Right renal cortex interstitium (tissue), 3 donors: ENCODE measurements at regions not wholly inside any gene's neighbourhood (a gene's known extent, or its start where the extent isn't known, plus 50 kb on each side); places are given as distances from the start of the nearest gene placed in this dataset.

Experiments used
- DNase-seq, 3 donors: peaks; one replicate each; pipeline ENCODE4 v3.0.0-alpha.2; 2013; ENCODE audit warnings: low read depth in 3 of 3, low spot score in 2 of 3

- no peak for DNase-seq
Measured at GRCh38 chr20:11117808-11118528, 444.2 kb upstream of the JAG1 start.

DNA sequence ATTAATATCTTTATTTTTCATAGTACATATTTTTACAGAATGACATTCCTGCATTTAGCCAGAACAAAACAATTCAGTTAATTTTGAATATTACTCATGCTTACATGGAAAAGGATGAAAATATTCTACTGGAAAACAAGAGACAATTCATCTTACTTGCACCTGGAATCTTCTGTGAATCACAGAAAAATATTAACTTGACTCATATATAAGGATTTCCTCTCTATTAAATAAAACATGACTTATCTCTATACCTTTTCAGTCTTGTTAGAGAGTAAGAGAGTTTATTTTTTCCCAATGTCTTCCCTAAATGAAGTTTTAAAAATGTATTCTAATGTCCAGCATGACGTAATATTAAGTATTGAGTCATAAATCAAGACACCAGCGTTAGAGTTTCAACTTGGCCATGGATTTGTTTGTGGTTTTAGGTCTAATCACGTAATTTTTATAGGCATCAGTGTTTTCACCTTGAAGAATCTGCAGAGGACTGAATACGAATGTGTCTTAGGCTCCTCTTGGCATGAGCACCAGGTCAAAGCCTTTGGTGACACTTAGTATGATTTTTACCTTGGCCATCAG lies 445.1 kb upstream of the JAG1 start:
- DNase-seq: no peak

DNA sequence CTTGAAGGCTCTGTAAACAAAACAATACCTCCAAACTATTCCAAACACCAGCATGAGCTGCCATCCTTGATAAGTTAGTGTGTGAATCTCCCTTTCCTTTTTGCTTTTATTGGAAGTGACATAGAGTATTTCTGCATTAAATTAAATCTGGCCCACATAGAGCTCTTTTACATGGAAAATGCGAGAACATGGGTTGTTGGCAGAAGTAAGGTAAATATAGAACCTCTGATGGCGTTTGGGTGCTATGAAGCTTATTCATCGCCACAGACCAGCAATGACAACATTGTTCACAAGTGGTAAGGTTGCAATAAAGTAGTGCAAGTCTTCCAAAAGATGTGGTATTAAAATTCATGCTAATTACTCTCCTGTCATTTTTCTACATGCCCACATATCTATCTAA lies 445.8 kb upstream of the JAG1 start:
- DNase-seq: no peak

- no peak for DNase-seq
Measured at GRCh38 chr20:11120431-11120830, 446.6 kb upstream of the JAG1 start.

DNA sequence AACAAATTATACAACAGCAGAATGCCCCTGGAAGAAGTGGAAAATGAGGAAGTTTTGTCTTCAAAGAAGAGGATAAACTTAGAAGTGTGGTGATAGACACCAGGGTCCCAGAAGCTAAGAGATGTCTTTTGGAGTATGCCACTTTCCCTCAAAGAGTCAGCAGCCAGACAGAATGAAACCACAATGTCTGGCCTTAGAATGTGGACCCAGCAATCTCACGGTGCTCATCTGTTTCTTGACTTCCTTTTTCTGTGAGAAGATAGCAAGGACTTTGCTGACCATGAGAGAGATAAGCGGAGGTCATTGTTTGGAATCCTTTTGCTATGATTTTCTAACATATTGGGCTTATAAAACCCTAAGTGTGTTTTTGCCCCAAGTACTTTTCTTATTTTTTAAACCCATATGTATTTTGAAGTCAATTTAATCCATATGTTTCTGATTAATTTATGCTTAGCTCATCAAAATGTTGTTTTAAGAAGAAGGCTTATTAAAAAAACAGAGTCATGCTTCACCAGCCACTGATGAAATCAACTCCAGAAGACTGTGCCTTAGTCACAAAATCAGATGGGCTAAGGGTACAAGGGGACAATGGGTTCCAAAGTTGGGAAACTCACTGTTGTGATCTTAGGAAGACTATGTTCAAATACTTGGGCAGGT lies 451.2 kb upstream of the JAG1 start:
- DNase-seq: no peak

DNA sequence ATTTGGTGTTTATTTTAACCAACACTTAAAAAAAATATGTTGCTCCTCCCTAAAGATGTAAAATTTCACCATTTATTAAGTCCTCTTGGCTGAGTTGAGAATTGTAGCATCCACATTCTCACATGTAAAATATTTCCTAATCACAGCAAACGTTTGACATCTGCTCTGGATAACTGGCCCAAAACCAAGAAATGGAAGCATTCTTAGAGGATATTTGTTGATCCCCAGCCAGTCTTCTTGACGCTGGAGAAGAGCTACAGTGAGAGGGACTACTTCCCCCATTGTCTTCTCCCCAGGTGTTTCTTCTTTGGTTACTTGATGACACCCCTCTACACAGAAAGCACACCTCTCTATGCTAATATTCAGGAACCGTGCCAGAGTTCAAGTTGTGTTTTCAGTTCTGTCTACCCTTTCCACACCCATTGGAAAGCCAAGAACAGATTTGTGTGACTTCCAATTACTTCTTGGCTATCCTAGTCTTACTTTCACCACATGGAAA lies 454.5 kb upstream of the JAG1 start:
- no peak for DNase-seq

- no peak for DNase-seq
Measured at GRCh38 chr20:11128721-11129120, 454.9 kb upstream of the JAG1 start.

GRCh38 chr20:11130554-11131166 lies 456.9 kb upstream of the JAG1 start:
- no peak for DNase-seq

DNA sequence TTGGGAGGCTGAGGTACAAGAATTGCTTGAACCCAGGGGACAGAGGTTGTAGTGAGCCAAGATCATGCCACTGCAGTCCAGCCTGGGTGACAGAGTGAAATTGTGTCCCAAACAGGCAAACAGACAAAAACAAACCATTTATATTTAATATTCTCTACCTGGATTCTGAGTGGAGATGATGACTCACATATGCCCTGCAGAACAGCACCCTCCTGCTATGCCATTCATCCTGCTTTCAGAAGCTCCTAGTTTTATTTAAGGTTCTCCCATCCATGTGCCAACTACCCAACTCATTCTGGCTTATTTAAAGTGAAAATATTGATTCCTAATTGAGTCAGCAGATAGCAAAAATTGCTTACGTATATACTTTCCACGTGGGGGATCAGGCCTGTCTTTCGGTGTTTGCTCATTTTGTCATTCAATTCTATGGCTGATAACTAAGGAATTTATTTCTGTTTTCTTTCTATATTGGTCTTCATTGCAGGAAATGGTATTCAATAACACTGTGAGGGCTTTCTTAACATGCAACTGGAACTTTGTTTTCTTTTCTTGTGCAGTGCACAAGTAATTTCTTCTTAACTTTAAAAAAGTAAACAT lies 459.1 kb upstream of the JAG1 start:
- DNase-seq: no peak

- DNase-seq: no peak
Measured at GRCh38 chr20:11136691-11137090, 462.9 kb upstream of the JAG1 start.

GRCh38 chr20:11137688-11138087 lies 463.9 kb upstream of the JAG1 start:
- no peak for DNase-seq

DNA sequence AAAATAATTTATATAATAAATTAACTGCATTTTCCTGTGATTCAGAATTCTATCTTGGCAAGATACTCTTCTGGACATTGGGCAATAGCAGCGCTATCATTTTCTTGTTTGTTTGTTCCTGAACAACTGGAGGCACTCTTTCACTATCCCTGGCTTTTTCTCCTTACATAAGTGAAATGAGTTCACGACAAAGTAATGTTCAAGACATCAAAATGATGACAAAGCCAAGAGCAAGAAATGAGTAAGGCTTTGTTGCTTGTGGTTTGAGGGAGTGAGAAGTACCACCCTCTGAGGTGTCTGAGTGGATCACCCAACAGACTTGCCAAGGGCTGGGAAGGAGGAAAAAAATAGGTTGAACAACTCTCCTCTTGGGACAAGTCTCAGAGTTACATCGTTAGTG lies 466.6 kb upstream of the JAG1 start:
- no peak for DNase-seq

GRCh38 chr20:11143481-11143880 lies 469.7 kb upstream of the JAG1 start:
- DNase-seq: no peak

DNA sequence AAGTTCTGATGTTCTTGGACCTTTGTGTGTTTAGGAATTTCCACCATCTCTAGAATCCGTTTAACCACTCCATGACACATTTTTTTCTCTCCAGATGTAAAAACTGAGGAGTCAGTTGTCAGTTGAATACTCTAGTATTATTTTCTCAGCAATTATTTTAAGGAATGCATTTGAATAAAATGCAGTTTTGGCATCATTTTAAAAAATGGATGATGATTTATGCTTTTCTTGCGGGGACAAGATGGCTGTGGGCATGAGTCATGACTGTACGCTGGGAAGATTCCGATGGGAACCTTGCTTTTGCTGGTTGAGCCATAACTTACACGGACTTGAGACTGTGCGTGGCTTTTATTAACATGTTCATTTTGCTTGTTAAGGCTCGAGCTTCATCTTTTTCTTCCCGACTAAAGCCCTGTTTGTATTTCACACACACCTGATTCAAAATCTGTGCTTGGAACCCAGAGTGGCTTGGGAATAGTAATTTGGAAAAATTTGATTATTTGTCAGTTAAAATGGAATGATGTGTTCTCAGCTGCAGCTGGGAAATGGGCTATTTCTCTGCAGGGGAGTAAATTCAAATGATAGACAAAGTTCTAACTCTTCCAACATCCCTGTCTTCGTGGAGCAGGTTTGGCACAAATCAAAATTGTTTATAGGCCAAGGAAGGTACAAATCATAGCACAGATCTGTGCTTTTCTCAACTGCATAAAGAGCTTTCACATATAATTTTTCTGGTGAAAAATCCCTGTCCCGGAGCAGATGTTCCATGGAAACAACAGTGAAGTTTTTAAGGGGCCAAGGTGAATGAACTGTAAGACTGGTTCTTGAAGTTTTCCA lies 470.5 kb upstream of the JAG1 start:
- no peak for DNase-seq

GRCh38 chr20:11145616-11146015 lies 471.8 kb upstream of the JAG1 start:
- no peak for DNase-seq

GRCh38 chr20:11153819-11154218 lies 480.0 kb upstream of the JAG1 start:
- no peak for DNase-seq

GRCh38 chr20:11155156-11155756 lies 481.5 kb upstream of the JAG1 start:
- no peak for DNase-seq

GRCh38 chr20:11156922-11157321 lies 483.1 kb upstream of the JAG1 start:
- DNase-seq: no peak

- DNase-seq: no peak
Measured at GRCh38 chr20:11158146-11158545, 484.3 kb upstream of the JAG1 start.

DNA sequence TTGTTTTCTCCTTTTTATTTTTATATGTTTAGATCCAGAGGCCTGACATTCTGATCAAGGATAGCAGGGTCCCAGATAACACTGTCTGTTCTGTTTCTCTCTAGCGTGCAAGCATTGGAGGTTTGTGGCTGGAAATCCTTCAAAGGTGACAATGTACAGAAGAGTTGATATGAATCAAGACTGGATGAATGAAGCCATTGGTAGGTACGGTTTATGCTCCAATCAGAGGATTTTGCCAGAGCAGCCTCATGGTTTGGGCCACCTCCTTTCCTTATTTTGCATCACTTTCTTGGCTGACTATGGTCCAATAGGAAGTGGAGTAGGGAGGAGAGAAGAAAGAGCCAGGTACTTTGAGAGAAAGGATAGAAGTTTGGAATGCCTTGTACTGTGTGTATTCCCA lies 484.8 kb upstream of the JAG1 start:
- DNase-seq: no peak
